ENCODE measurements at regions not wholly inside any gene's neighbourhood (a gene's known extent, or its start where the extent isn't known, plus 50 kb on each side); places are given as distances from the start of the nearest gene placed in this dataset.
A peak's percentile ranks its signal among the peaks of the same experiment; 100 is the strongest.

- no peaks in the 10 kb centered on the region for H3K4me1 ChIP-seq
- DNase-seq (no peak), ATAC-seq (no peak)
- H3K27me3 ChIP-seq (ENCODE audit: insufficient read depth in 3 of 3, low read length in 2 of 3), result peaks cover 0 to 2% (median 0%) of the 10 kb centered on the region in 3 donors
- H3K9me3 ChIP-seq, result peaks cover 8% of the 10 kb centered on the region
- H3K27ac ChIP-seq, result no peak overlapping the region
- WGBS, 3 donors, result 73 to 81% (median 77%) methylated on average over 10 of the region's 10 CpGs
- H3K36me3 ChIP-seq (ENCODE audit: insufficient read depth in 1 of 2, low read depth in 1 of 2), result no peaks in the 10 kb centered on the region
- H3K4me3 ChIP-seq, result no peak overlapping the region
- intact Hi-C loops (cut with DNase I), result no loop called here
- no peak for TF ChIP-seq CTCF (IDR thresholded peaks at IDR 0.05)
Observed at GRCh38 chr6:14618759-14619418, 501.3 kb downstream of the CD83 start.

GRCh38 chr6:14619419-14619781 is 501.8 kb downstream of the CD83 start:
- no peak overlapping the region for H3K27ac ChIP-seq
- H3K27me3 ChIP-seq (ENCODE audit: insufficient read depth in 3 of 3, low read length in 2 of 3), result peaks cover 0 to 2% (median 0%) of the 10 kb centered on the region in 3 donors
- intact Hi-C loops (cut with DNase I), result no loop called here
- 53 to 65% (median 55%) methylated on average over 7 of the region's 7 CpGs for WGBS, 3 donors
- TF ChIP-seq CTCF (IDR thresholded peaks at IDR 0.05), result no peak
- no peak for ATAC-seq
- no peaks in the 10 kb centered on the region for H3K36me3 ChIP-seq (ENCODE audit: insufficient read depth in 1 of 2, low read depth in 1 of 2)
- no peak overlapping the region for H3K4me3 ChIP-seq
- no peak for DNase-seq
- no peaks in the 10 kb centered on the region for H3K4me1 ChIP-seq
- peaks cover 8% of the 10 kb centered on the region for H3K9me3 ChIP-seq

GRCh38 chr6:14620522-14620921 is 502.9 kb downstream of the CD83 start:
- DNase-seq (no peak), ATAC-seq (peak in 1 of 4 donors; percentile 20)
- H3K4me3 ChIP-seq, result no peak overlapping the region
- H3K9me3 ChIP-seq, result peaks cover 6% of the 10 kb centered on the region
- no peaks in the 10 kb centered on the region for H3K4me1 ChIP-seq
- H3K36me3 ChIP-seq (ENCODE audit: insufficient read depth in 1 of 2, low read depth in 1 of 2), result no peaks in the 10 kb centered on the region
- intact Hi-C loops (cut with DNase I), result no loop called here
- H3K27me3 ChIP-seq (ENCODE audit: insufficient read depth in 3 of 3, low read length in 2 of 3), result peaks cover 0 to 2% (median 0%) of the 10 kb centered on the region in 3 donors
- no peak overlapping the region for H3K27ac ChIP-seq
- TF ChIP-seq CTCF (IDR thresholded peaks at IDR 0.05), result no peak
- 76 to 89% (median 88%) methylated on average over 9 of the region's 9 CpGs for WGBS, 3 donors

- intact Hi-C loops (cut with DNase I), result no loop called here
- no peak overlapping the region for H3K4me3 ChIP-seq
- no peaks in the 10 kb centered on the region for H3K36me3 ChIP-seq (ENCODE audit: insufficient read depth in 1 of 2, low read depth in 1 of 2)
- DNase-seq (no peak), ATAC-seq (no peak)
- TF ChIP-seq CTCF (IDR thresholded peaks at IDR 0.05), result no peak
- no peaks in the 10 kb centered on the region for H3K4me1 ChIP-seq
- H3K27me3 ChIP-seq (ENCODE audit: insufficient read depth in 3 of 3, low read length in 2 of 3), result peaks cover 0 to 2% (median 0%) of the 10 kb centered on the region in 3 donors
- no peaks in the 10 kb centered on the region for H3K9me3 ChIP-seq
- 42 to 46% (median 44%) methylated on average over 5 of the region's 5 CpGs for WGBS, 3 donors
- no peak overlapping the region for H3K27ac ChIP-seq
Observed at GRCh38 chr6:14621518-14621917, 503.9 kb downstream of the CD83 start.

GRCh38 chr6:14622085-14622484 is 504.5 kb downstream of the CD83 start:
- ATAC-seq, result no peak
- intact Hi-C loops (cut with DNase I), result no loop called here
- TF ChIP-seq CTCF (IDR thresholded peaks at IDR 0.05), result no peak
- Histone ChIP-seq H3K27me3 (ENCODE audit: insufficient read depth in 3 of 3, low read length in 2 of 3) (peaks cover 0 to 2% (median 0%) of the 10 kb centered on the region in 3 donors), H3K4me3 (no peak overlapping the region), H3K36me3 (ENCODE audit: insufficient read depth in 1 of 2, low read depth in 1 of 2) (no peaks in the 10 kb centered on the region), H3K9me3 (no peaks in the 10 kb centered on the region), H3K27ac (no peak overlapping the region), H3K4me1 (no peaks in the 10 kb centered on the region)
- WGBS, 3 donors, result 31 to 41% (median 38%) methylated on average over 11 of the region's 11 CpGs
- no peak for DNase-seq
